ENCODE measurements at regions not wholly inside any gene's neighbourhood (a gene's known extent, or its start where the extent isn't known, plus 50 kb on each side); places are given as distances from the start of the nearest gene placed in this dataset.

- Mint-ChIP-seq H3K4me1 (no peaks in the 10 kb centered on the region), H3K4me3 (no peak overlapping the region), H3K9me3 (ENCODE audit: low read depth) (no peaks in the 10 kb centered on the region), H3K27ac (no peak overlapping the region), H3K27me3 (no peaks in the 10 kb centered on the region), H3K36me3 (ENCODE audit: low read depth) (no peaks in the 10 kb centered on the region)
- DNase-seq, result no peak
- intact Hi-C loops (cut with DNase I, micrococcal nuclease), result no loop called here
- no peak for ATAC-seq
- ChIA-PET CTCF (no interaction called here), POLR2A (no interaction called here)
Observed at GRCh38 chr22:44396021-44396726, 83.4 kb upstream of the SHISAL1 start.

- CTCF ChIA-PET, result interaction anchor here (0.5 kb wide), 1 partner anchor 511 kb away, joined by 3 read pairs; no protein-coding TSS in a partner anchor
- POLR2A ChIA-PET, result no interaction called here
- Mint-ChIP-seq H3K4me1 (no peaks in the 10 kb centered on the region), H3K36me3 (ENCODE audit: low read depth) (no peaks in the 10 kb centered on the region), H3K9me3 (ENCODE audit: low read depth) (no peaks in the 10 kb centered on the region), H3K27ac (no peak overlapping the region), H3K27me3 (no peaks in the 10 kb centered on the region), H3K4me3 (no peak overlapping the region)
- intact Hi-C loops (cut with DNase I, micrococcal nuclease), result no loop called here
- DNase-seq (no peak), ATAC-seq (no peak)
Observed at GRCh38 chr22:44395118-44396005, 82.6 kb upstream of the SHISAL1 start.

- no peaks in the 10 kb centered on the region for H3K27me3 Mint-ChIP-seq
- DNase-seq (no peak), ATAC-seq (no peak)
- H3K9me3 Mint-ChIP-seq (ENCODE audit: low read depth), result no peaks in the 10 kb centered on the region
- POLR2A ChIA-PET, result no interaction called here
- H3K4me1 Mint-ChIP-seq, result no peaks in the 10 kb centered on the region
- no peak overlapping the region for H3K4me3 Mint-ChIP-seq
- intact Hi-C loops (cut with DNase I, micrococcal nuclease), result no loop called here
- no peak overlapping the region for H3K27ac Mint-ChIP-seq
- CTCF ChIA-PET, result interaction anchor here (0.5 to 0.7 kb wide), 3 partner anchors 83 to 510 kb away, joined by 3 to 4 read pairs (median 3); no protein-coding TSS in a partner anchor
- no peaks in the 10 kb centered on the region for H3K36me3 Mint-ChIP-seq (ENCODE audit: low read depth)
Observed at GRCh38 chr22:44394246-44395117, 81.7 kb upstream of the SHISAL1 start.

- no peak overlapping the region for H3K27ac Mint-ChIP-seq
- no peak overlapping the region for H3K4me3 Mint-ChIP-seq
- CTCF ChIA-PET, result interaction anchor here (0.5 to 0.6 kb wide), 2 partner anchors 179 to 1448 kb away, joined by 3 read pairs; no protein-coding TSS in a partner anchor
- ATAC-seq, result no peak
- H3K4me1 Mint-ChIP-seq, result no peaks in the 10 kb centered on the region
- intact Hi-C loops (cut with DNase I, micrococcal nuclease), result no loop called here
- H3K27me3 Mint-ChIP-seq, result no peaks in the 10 kb centered on the region
- H3K36me3 Mint-ChIP-seq (ENCODE audit: low read depth), result no peaks in the 10 kb centered on the region
- POLR2A ChIA-PET, result no interaction called here
- H3K9me3 Mint-ChIP-seq (ENCODE audit: low read depth), result no peaks in the 10 kb centered on the region
- DNase-seq, result peak; percentile 1
Observed at GRCh38 chr22:44393066-44393465, 80.3 kb upstream of the SHISAL1 start.

GRCh38 chr22:44392446-44392921 lies 79.7 kb upstream of the SHISAL1 start:
- ATAC-seq (no peak), DNase-seq (peak; percentile 11)
- Mint-ChIP-seq H3K4me3 (no peak overlapping the region), H3K27ac (no peak overlapping the region), H3K4me1 (no peaks in the 10 kb centered on the region), H3K9me3 (ENCODE audit: low read depth) (no peaks in the 10 kb centered on the region), H3K27me3 (no peaks in the 10 kb centered on the region), H3K36me3 (ENCODE audit: low read depth) (no peaks in the 10 kb centered on the region)
- CTCF ChIA-PET, result interaction anchor here (0.5 to 0.8 kb wide), 4 partner anchors 13 to 1449 kb away, joined by 3 read pairs; no protein-coding TSS in a partner anchor
- POLR2A ChIA-PET, result no interaction called here
- intact Hi-C loops (cut with DNase I, micrococcal nuclease), result no loop called here

GRCh38 chr22:44391481-44392445 lies 79.0 kb upstream of the SHISAL1 start:
- POLR2A ChIA-PET, result no interaction called here
- DNase-seq (no peak), ATAC-seq (no peak)
- Mint-ChIP-seq H3K27me3 (no peaks in the 10 kb centered on the region), H3K9me3 (ENCODE audit: low read depth) (no peaks in the 10 kb centered on the region), H3K36me3 (ENCODE audit: low read depth) (no peaks in the 10 kb centered on the region), H3K27ac (no peak overlapping the region), H3K4me3 (no peak overlapping the region), H3K4me1 (no peaks in the 10 kb centered on the region)
- intact Hi-C loops (cut with DNase I, micrococcal nuclease), result no loop called here
- CTCF ChIA-PET, result interaction anchor here (0.5 to 0.8 kb wide), 2 partner anchors 12 to 147 kb away, joined by 3 read pairs; no protein-coding TSS in a partner anchor

- ChIA-PET CTCF (no interaction called here), POLR2A (no interaction called here)
- intact Hi-C loops (cut with DNase I, micrococcal nuclease), result no loop called here
- ATAC-seq (no peak), DNase-seq (no peak)
- H3K27me3 Mint-ChIP-seq, result no peaks in the 10 kb centered on the region
- H3K9me3 Mint-ChIP-seq (ENCODE audit: low read depth), result no peaks in the 10 kb centered on the region
- H3K4me3 Mint-ChIP-seq, result no peak overlapping the region
- H3K27ac Mint-ChIP-seq, result no peak overlapping the region
- H3K36me3 Mint-ChIP-seq (ENCODE audit: low read depth), result no peaks in the 10 kb centered on the region
- no peaks in the 10 kb centered on the region for H3K4me1 Mint-ChIP-seq
Observed at GRCh38 chr22:44391015-44391414, 78.3 kb upstream of the SHISAL1 start.

- H3K27me3 Mint-ChIP-seq, result no peaks in the 10 kb centered on the region
- no peak overlapping the region for H3K4me3 Mint-ChIP-seq
- CTCF ChIA-PET, result interaction anchor here (0.6 kb wide), 1 partner anchor 235 kb away, joined by 3 read pairs; no protein-coding TSS in a partner anchor
- H3K4me1 Mint-ChIP-seq, result no peaks in the 10 kb centered on the region
- POLR2A ChIA-PET, result no interaction called here
- no peaks in the 10 kb centered on the region for H3K9me3 Mint-ChIP-seq (ENCODE audit: low read depth)
- ATAC-seq (no peak), DNase-seq (no peak)
- H3K27ac Mint-ChIP-seq, result no peak overlapping the region
- intact Hi-C loops (cut with DNase I, micrococcal nuclease), result no loop called here
- no peaks in the 10 kb centered on the region for H3K36me3 Mint-ChIP-seq (ENCODE audit: low read depth)
Observed at GRCh38 chr22:44390613-44390970, 77.8 kb upstream of the SHISAL1 start.

- Mint-ChIP-seq H3K9me3 (ENCODE audit: low read depth) (no peaks in the 10 kb centered on the region), H3K4me3 (no peak overlapping the region), H3K27ac (no peak overlapping the region), H3K36me3 (ENCODE audit: low read depth) (no peaks in the 10 kb centered on the region), H3K27me3 (no peaks in the 10 kb centered on the region), H3K4me1 (no peaks in the 10 kb centered on the region)
- ChIA-PET CTCF (interaction anchor here (0.6 kb wide), 1 partner anchor 236 kb away, joined by 3 read pairs; no protein-coding TSS in a partner anchor), POLR2A (no interaction called here)
- intact Hi-C loops (cut with DNase I, micrococcal nuclease), result no loop called here
- DNase-seq (no peak), ATAC-seq (no peak)
Observed at GRCh38 chr22:44389926-44390612, 77.3 kb upstream of the SHISAL1 start.

- intact Hi-C loops (cut with DNase I, micrococcal nuclease), result no loop called here
- no peaks in the 10 kb centered on the region for H3K36me3 Mint-ChIP-seq (ENCODE audit: low read depth)
- no peak overlapping the region for H3K27ac Mint-ChIP-seq
- H3K27me3 Mint-ChIP-seq, result no peaks in the 10 kb centered on the region
- ATAC-seq, result no peak
- no peaks in the 10 kb centered on the region for H3K4me1 Mint-ChIP-seq
- ChIA-PET POLR2A (no interaction called here), CTCF (no interaction called here)
- H3K4me3 Mint-ChIP-seq, result no peak overlapping the region
- no peaks in the 10 kb centered on the region for H3K9me3 Mint-ChIP-seq (ENCODE audit: low read depth)
- DNase-seq, result no peak
Observed at GRCh38 chr22:44389181-44389580, 76.4 kb upstream of the SHISAL1 start.

Data from activated CD4-positive, alpha-beta T cell treated with anti-CD3 and anti-CD28 coated beads for 36 hours (primary cell).